OCI-LY3 (cell line): ENCODE measurements at regions not wholly inside any gene's neighbourhood (a gene's known extent, or its start where the extent isn't known, plus 50 kb on each side); places are given as distances from the start of the nearest gene placed in this dataset.

Source experiments
- H2AFZ ChIP-seq: fragments of 200-600, 300-600 bp; shearing (Covaris generic); 2 replicates; pipeline ENCODE4 v1.6.0; 2014; ENCODE audit warnings: antibody characterized with exemption, low read depth, low read length
- H3K27ac ChIP-seq: fragments of 200-600, 300-600 bp; sonication (generic); 2 replicates; pipeline ENCODE4 v1.5.1; 2014; ENCODE audit warnings: mild to moderate bottlenecking, low read length, moderate library complexity, mixed read lengths
- H3K27me3 ChIP-seq: fragments of 200-600, 300-600 bp; sonication (generic); 2 replicates; pipeline ENCODE4 v1.6.1; 2014; ENCODE audit warnings: low read depth, low read length, mixed read lengths
- H3K36me3 ChIP-seq: fragments of 200-600, 300-600 bp; sonication (generic); replicated peaks from 2 replicates; pipeline ENCODE3; 2014; ENCODE audit warnings: low read depth, low read length, mixed read lengths
- H3K4me1 ChIP-seq: fragments of 300-600, 200-600 bp; sonication (generic); 2 replicates; pipeline ENCODE4 v1.6.1; 2014; ENCODE audit warnings: low read length, mixed read lengths
- H3K4me2 ChIP-seq: fragments of 200-600, 300-600 bp; sonication (generic); 2 replicates; pipeline ENCODE4 v1.6.1; 2014; ENCODE audit warnings: low read length, mixed read lengths
- H3K4me3 ChIP-seq: fragments of 300-600, 200-600 bp; sonication (generic); 2 replicates; pipeline ENCODE4 v1.5.1; 2014; ENCODE audit warnings: antibody characterized with exemption, mild to moderate bottlenecking, low read length, moderate library complexity
- H3K79me2 ChIP-seq: fragments of 300-600, 200-600 bp; shearing (Covaris generic); 2 replicates; pipeline ENCODE4 v1.6.1; 2014; ENCODE audit warnings: mild to moderate bottlenecking, low read length, mixed read lengths
- H3K9ac ChIP-seq: fragments of 300-600, 200-600 bp; shearing (Covaris generic); 2 replicates; pipeline ENCODE4 v1.6.0; 2014; ENCODE audit warnings: mild to moderate bottlenecking, low read length, moderate library complexity
- H3K9me3 ChIP-seq: fragments of 200-600, 300-600 bp; shearing (Covaris generic); 2 replicates; pipeline ENCODE4 v1.6.1; 2014; ENCODE audit warnings: low read length, mixed read lengths; ENCODE audit not compliant: insufficient read depth
- H4K20me1 ChIP-seq: fragments of 200-600, 300-600 bp; sonication (generic); 2 replicates; pipeline ENCODE4 v1.6.1; 2016; ENCODE audit warnings: low read length, mixed read lengths; ENCODE audit not compliant: insufficient read depth
- EZH2phosphoT487 ChIP-seq: fragments of 200-600 bp; shearing (Covaris generic); IDR thresholded peaks from 2 replicates; pipeline ENCODE4 v1.6.1; 2018; ENCODE audit warnings: antibody characterized with exemption, mixed run types, low read depth
- TF ChIP-seq, protein P1 (sequence below): fragments of 200-600, 300-600 bp; sonication (generic); IDR thresholded peaks from 2 replicates; pipeline ENCODE4 v1.5.1; 2014; ENCODE audit warnings: antibody characterized with exemption, low read length, low read depth

DNA sequence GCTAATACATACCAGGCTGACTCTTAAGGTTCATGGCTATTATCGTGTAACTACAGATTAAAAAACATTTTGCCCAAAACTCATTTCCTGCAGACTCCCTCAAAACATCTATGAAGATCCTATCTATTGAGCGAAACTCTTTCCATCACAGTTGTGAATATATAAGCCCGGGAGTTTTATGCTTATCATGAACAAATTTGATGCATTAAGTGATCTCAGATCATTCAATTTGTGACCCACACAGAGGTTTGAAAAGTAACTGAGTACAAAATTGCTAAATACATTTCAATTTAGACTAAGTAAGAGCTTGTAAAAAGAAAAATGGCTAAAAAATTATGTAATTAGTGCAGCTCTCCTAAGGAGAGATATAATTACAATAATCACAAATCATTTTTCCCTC, 1228.8 kb upstream of the TENM4 start:
- Histone ChIP-seq H3K4me3 (no peak overlapping the region), H3K4me2 (no peak overlapping the region), H2AFZ (no peak overlapping the region), H3K36me3 (no peaks in the 10 kb centered on the region), H3K79me2 (no peaks in the 10 kb centered on the region), H3K27me3 (no peaks in the 10 kb centered on the region), H3K9me3 (no peaks in the 10 kb centered on the region), H3K27ac (no peak overlapping the region), H4K20me1 (no peaks in the 10 kb centered on the region), H3K4me1 (no peaks in the 10 kb centered on the region), H3K9ac (no peak overlapping the region)
- no peak for TF ChIP-seq EZH2phosphoT487
- TF ChIP-seq, protein P1, sequence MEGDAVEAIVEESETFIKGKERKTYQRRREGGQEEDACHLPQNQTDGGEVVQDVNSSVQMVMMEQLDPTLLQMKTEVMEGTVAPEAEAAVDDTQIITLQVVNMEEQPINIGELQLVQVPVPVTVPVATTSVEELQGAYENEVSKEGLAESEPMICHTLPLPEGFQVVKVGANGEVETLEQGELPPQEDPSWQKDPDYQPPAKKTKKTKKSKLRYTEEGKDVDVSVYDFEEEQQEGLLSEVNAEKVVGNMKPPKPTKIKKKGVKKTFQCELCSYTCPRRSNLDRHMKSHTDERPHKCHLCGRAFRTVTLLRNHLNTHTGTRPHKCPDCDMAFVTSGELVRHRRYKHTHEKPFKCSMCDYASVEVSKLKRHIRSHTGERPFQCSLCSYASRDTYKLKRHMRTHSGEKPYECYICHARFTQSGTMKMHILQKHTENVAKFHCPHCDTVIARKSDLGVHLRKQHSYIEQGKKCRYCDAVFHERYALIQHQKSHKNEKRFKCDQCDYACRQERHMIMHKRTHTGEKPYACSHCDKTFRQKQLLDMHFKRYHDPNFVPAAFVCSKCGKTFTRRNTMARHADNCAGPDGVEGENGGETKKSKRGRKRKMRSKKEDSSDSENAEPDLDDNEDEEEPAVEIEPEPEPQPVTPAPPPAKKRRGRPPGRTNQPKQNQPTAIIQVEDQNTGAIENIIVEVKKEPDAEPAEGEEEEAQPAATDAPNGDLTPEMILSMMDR, result no peak

DNA sequence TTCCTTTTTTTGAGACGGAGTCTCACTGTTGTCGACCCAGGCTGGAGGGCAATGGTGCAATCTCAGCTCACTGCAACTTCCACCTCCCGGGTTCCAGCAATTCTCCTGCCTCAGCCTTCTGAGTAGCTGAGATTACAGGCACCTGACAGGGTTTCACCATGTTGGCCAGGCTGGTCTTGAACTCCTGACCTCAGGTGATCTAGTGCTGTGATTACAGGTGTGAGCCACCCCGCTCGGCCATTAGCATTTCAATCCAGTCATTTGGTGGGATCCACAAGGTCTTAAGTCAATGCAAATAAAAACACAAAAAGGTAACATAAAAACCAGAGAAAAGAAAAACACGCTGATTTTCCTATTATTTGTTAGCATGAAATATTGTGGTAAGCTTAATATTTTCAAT, 1227.2 kb upstream of the TENM4 start:
- Histone ChIP-seq H3K4me1 (no peaks in the 10 kb centered on the region), H3K4me2 (no peak overlapping the region), H4K20me1 (no peaks in the 10 kb centered on the region), H2AFZ (no peak overlapping the region), H3K9ac (no peak overlapping the region), H3K27ac (no peak overlapping the region), H3K9me3 (no peaks in the 10 kb centered on the region), H3K4me3 (no peak overlapping the region), H3K79me2 (no peaks in the 10 kb centered on the region), H3K27me3 (no peaks in the 10 kb centered on the region), H3K36me3 (no peaks in the 10 kb centered on the region)
- TF ChIP-seq, protein P1, result no peak
- no peak for TF ChIP-seq EZH2phosphoT487

DNA sequence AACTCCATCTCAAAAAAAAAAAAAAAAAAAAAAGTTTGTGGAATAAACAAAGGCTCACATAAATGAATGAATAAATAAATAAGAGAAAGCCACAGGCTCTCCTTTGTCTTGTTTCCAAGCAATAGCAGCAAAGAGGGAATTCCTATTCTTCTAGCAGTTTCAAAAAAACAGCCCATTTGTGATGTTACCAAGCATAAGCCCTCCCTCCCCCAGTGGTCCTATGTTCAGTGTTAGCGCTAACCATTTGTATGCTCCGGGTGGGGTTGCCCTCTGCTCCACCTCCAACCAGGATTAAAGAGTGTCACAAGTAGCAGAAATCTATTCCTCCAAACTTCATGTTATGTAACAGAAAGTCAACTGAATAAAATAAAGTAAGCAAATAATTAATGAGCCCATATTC, 1215.0 kb upstream of the TENM4 start:
- H3K4me3 ChIP-seq, result no peak overlapping the region
- H3K27ac ChIP-seq, result no peak overlapping the region
- H3K36me3 ChIP-seq, result no peaks in the 10 kb centered on the region
- H3K9ac ChIP-seq, result no peak overlapping the region
- H2AFZ ChIP-seq, result no peak overlapping the region
- no peak for TF ChIP-seq EZH2phosphoT487
- TF ChIP-seq, protein P1, result no peak
- no peaks in the 10 kb centered on the region for H3K79me2 ChIP-seq
- no peaks in the 10 kb centered on the region for H3K27me3 ChIP-seq
- no peaks in the 10 kb centered on the region for H4K20me1 ChIP-seq
- H3K9me3 ChIP-seq, result no peaks in the 10 kb centered on the region
- H3K4me2 ChIP-seq, result no peak overlapping the region
- no peaks in the 10 kb centered on the region for H3K4me1 ChIP-seq

DNA sequence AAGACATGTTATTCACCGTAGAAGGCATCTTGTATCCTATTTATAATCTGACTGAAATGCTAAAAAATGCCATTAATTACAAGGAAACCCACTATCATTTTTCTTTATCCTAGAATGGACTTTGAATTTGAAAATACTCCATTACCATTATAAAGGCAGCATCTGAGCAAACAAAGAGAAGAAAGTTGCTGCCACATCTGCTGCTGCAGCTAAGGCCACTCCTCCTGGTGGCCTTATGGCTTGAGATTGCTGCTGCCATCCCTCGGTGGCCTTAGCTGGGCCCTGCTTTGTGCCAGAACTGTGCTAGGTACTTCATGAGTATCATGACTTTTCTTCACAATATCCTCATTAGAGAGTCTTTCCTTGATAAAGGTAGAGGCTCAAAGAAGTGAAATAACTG, 1210.1 kb upstream of the TENM4 start:
- TF ChIP-seq, protein P1, result no peak
- no peaks in the 10 kb centered on the region for H4K20me1 ChIP-seq
- no peaks in the 10 kb centered on the region for H3K27me3 ChIP-seq
- H3K9ac ChIP-seq, result no peak overlapping the region
- no peak overlapping the region for H2AFZ ChIP-seq
- no peak overlapping the region for H3K4me2 ChIP-seq
- H3K27ac ChIP-seq, result no peak overlapping the region
- H3K4me3 ChIP-seq, result no peak overlapping the region
- H3K4me1 ChIP-seq, result no peaks in the 10 kb centered on the region
- no peaks in the 10 kb centered on the region for H3K9me3 ChIP-seq
- no peaks in the 10 kb centered on the region for H3K36me3 ChIP-seq
- no peaks in the 10 kb centered on the region for H3K79me2 ChIP-seq
